WTC11 (cell line): ENCODE measurements at regions not wholly inside any gene's neighbourhood (a gene's known extent, or its start where the extent isn't known, plus 50 kb on each side); places are given as distances from the start of the nearest gene placed in this dataset.

Experiments
- ATAC-seq: fragments of 200-7000 bp; cut with Tn5 transposase; 2 replicates; pipeline ENCODE4 v1.10.0; 2021; ENCODE audit warnings: mild to moderate bottlenecking, moderate library complexity
- CTCF ChIA-PET: fragments of 300-600 bp; sonication (Branson Sonifier 250); formaldehyde crosslinking; loops from one replicate; lab custom pipeline; 2021; ENCODE audit warnings: antibody characterized with exemption; lab: Charles Lee
- POLR2A ChIA-PET: fragments of 350-600 bp; sonication (Branson Sonifier 250); formaldehyde crosslinking; loops from one replicate; lab custom pipeline; 2021; ENCODE audit warnings: antibody characterized with exemption; lab: Charles Lee
- DNase-seq: peaks from one replicate; pipeline ENCODE4 v3.0.0; 2021; ENCODE audit warnings: low spot score
- H3K27ac Mint-ChIP-seq: 2 replicates; pipeline ENCODE4 v1.8.0; 2021; ENCODE audit warnings: mixed read lengths
- H3K27me3 Mint-ChIP-seq: 2 replicates; pipeline ENCODE4 v1.8.0; 2021; ENCODE audit warnings: low read depth, mild to moderate bottlenecking, moderate library complexity, mixed read lengths
- H3K36me3 Mint-ChIP-seq: 2 replicates; pipeline ENCODE4 v1.8.0; 2021; ENCODE audit warnings: mixed read lengths
- H3K4me1 Mint-ChIP-seq: 2 replicates; pipeline ENCODE4 v1.8.0; 2022; ENCODE audit warnings: mixed read lengths
- H3K4me3 Mint-ChIP-seq: 2 replicates; pipeline ENCODE4 v1.8.0; 2021; ENCODE audit warnings: mild to moderate bottlenecking, moderate library complexity, mixed read lengths
- H3K9me3 Mint-ChIP-seq: 2 replicates; pipeline ENCODE4 v1.8.0; 2021; ENCODE audit warnings: mixed read lengths
- CREB1 ChIP-seq: sonication (generic); formaldehyde crosslinking; IDR thresholded peaks from 2 replicates; pipeline ENCODE4 v1.8.0; 2023; ENCODE audit warnings: mild to moderate bottlenecking, missing genetic modification reagents
- EMX1 ChIP-seq: fragments of 250-450 bp; sonication (Bioruptor Pico); IDR thresholded peaks from 2 replicates; pipeline ENCODE4 v1.8.0; 2021; ENCODE audit warnings: mild to moderate bottlenecking
- FOXJ3 ChIP-seq: sonication (generic); formaldehyde crosslinking; IDR thresholded peaks from 2 replicates; pipeline ENCODE4 v1.9.0; 2021; ENCODE audit warnings: missing genetic modification reagents, mild to moderate bottlenecking, borderline replicate concordance
- FOXP1 ChIP-seq: sonication (generic); formaldehyde crosslinking; IDR thresholded peaks from 2 replicates; pipeline ENCODE4 v1.8.0; 2022; ENCODE audit warnings: missing genetic modification reagents, mild to moderate bottlenecking, moderate library complexity, borderline replicate concordance
- GTF2I ChIP-seq: fragments of 250-450 bp; sonication (Bioruptor Pico); conservative IDR thresholded peaks from 2 replicates; pipeline ENCODE4 v1.4.0; 2021; ENCODE audit warnings: mild to moderate bottlenecking
- NFATC4 ChIP-seq: fragments of 250-450 bp; sonication (Bioruptor Pico); IDR thresholded peaks from 2 replicates; pipeline ENCODE4 v1.9.0; 2021; ENCODE audit warnings: mild to moderate bottlenecking
- NR1H2 ChIP-seq: sonication (generic); formaldehyde crosslinking; IDR thresholded peaks from 2 replicates; pipeline ENCODE4 v1.9.0; 2021; ENCODE audit warnings: mild to moderate bottlenecking, moderate library complexity, missing genetic modification reagents
- OVOL2 ChIP-seq: fragments of 250-450 bp; sonication (Bioruptor Pico); IDR thresholded peaks from 2 replicates; pipeline ENCODE4 v1.9.0; 2021; ENCODE audit warnings: mild to moderate bottlenecking, borderline replicate concordance
- PRRX2 ChIP-seq: fragments of 250-450 bp; sonication (Bioruptor Pico); IDR thresholded peaks from 2 replicates; pipeline ENCODE4 v1.8.0; 2021; ENCODE audit warnings: mild to moderate bottlenecking
- TEAD1 ChIP-seq: sonication (generic); formaldehyde crosslinking; IDR thresholded peaks from 2 replicates; pipeline ENCODE4 v1.8.0; 2022; ENCODE audit warnings: mild to moderate bottlenecking, missing genetic modification reagents
- TEAD4 ChIP-seq: sonication (generic); formaldehyde crosslinking; IDR thresholded peaks from 2 replicates; pipeline ENCODE4 v1.8.0; 2022; ENCODE audit warnings: mild to moderate bottlenecking, missing genetic modification reagents
- ZBTB21 ChIP-seq: sonication (generic); formaldehyde crosslinking; IDR thresholded peaks from 2 replicates; pipeline ENCODE4 v1.8.1; 2023; ENCODE audit warnings: mild to moderate bottlenecking, missing genetic modification reagents, borderline replicate concordance
- ZNF219 ChIP-seq: sonication (generic); formaldehyde crosslinking; IDR thresholded peaks from 2 replicates; pipeline ENCODE4 v1.8.0; 2023; ENCODE audit warnings: missing genetic modification reagents, mild to moderate bottlenecking, borderline replicate concordance
- ZNF263 ChIP-seq: sonication (generic); formaldehyde crosslinking; IDR thresholded peaks from 2 replicates; pipeline ENCODE4 v1.8.1; 2022; ENCODE audit warnings: low read depth, mild to moderate bottlenecking, moderate library complexity, missing genetic modification reagents
- ZNF317 ChIP-seq: sonication (generic); formaldehyde crosslinking; IDR thresholded peaks from 2 replicates; pipeline ENCODE4 v1.8.1; 2023; ENCODE audit warnings: low read depth, mild to moderate bottlenecking, moderate library complexity, missing genetic modification reagents, borderline replicate concordance
- ZNF416 ChIP-seq: fragments of 250-450 bp; sonication (Bioruptor Pico); IDR thresholded peaks from 2 replicates; pipeline ENCODE4 v1.9.0; 2021; ENCODE audit warnings: mild to moderate bottlenecking, inconsistent platforms
- ZNF671 ChIP-seq: fragments of 250-450 bp; sonication (Bioruptor Pico); IDR thresholded peaks from 2 replicates; pipeline ENCODE4 v1.8.0; 2021; ENCODE audit warnings: mild to moderate bottlenecking
- TF ChIP-seq, protein P1 (sequence below): sonication (generic); formaldehyde crosslinking; IDR thresholded peaks from 2 replicates; pipeline ENCODE4 v1.8.0; 2022; ENCODE audit warnings: mild to moderate bottlenecking, missing genetic modification reagents
- TF ChIP-seq, protein P2 (sequence below): fragments of 200-600 bp; IDR thresholded peaks from 2 replicates; pipeline ENCODE4 v1.8.0; 2022; ENCODE audit warnings: antibody characterized with exemption
- TF ChIP-seq, protein P3 (sequence below): sonication (generic); formaldehyde crosslinking; IDR thresholded peaks from 2 replicates; pipeline ENCODE4 v1.8.1; 2022; ENCODE audit warnings: low read depth, mild to moderate bottlenecking, moderate library complexity, missing genetic modification reagents, borderline replicate concordance
- TF ChIP-seq, protein P4 (sequence below): fragments of 250-450 bp; sonication (Bioruptor Pico); IDR thresholded peaks from 2 replicates; pipeline ENCODE4 v1.8.0; 2021; ENCODE audit warnings: mild to moderate bottlenecking
- TF ChIP-seq, protein P5 (sequence below): fragments of 250-450 bp; sonication (Bioruptor Pico); IDR thresholded peaks from 2 replicates; pipeline ENCODE4 v1.9.0; 2021; ENCODE audit warnings: moderate library complexity, mild to moderate bottlenecking, inconsistent platforms, borderline replicate concordance
- TF ChIP-seq, protein P6 (sequence below): sonication (generic); formaldehyde crosslinking; conservative IDR thresholded peaks from 2 replicates; pipeline ENCODE4 v1.8.1; 2022; ENCODE audit warnings: mild to moderate bottlenecking, missing genetic modification reagents
- TF ChIP-seq, protein P7 (sequence below): sonication (generic); formaldehyde crosslinking; IDR thresholded peaks from 2 replicates; pipeline ENCODE4 v1.8.1; 2022; ENCODE audit warnings: mild to moderate bottlenecking, missing genetic modification reagents, moderate library complexity, borderline replicate concordance
- TF ChIP-seq, protein P8 (sequence below): sonication (generic); formaldehyde crosslinking; IDR thresholded peaks from 2 replicates; pipeline ENCODE4 v1.8.0; 2022; ENCODE audit warnings: mild to moderate bottlenecking, missing genetic modification reagents
- TF ChIP-seq, protein P9 (sequence below): fragments of 250-450 bp; sonication (Bioruptor Pico); IDR thresholded peaks from 2 replicates; pipeline ENCODE4 v1.9.0; 2021; ENCODE audit warnings: mild to moderate bottlenecking

DNA sequence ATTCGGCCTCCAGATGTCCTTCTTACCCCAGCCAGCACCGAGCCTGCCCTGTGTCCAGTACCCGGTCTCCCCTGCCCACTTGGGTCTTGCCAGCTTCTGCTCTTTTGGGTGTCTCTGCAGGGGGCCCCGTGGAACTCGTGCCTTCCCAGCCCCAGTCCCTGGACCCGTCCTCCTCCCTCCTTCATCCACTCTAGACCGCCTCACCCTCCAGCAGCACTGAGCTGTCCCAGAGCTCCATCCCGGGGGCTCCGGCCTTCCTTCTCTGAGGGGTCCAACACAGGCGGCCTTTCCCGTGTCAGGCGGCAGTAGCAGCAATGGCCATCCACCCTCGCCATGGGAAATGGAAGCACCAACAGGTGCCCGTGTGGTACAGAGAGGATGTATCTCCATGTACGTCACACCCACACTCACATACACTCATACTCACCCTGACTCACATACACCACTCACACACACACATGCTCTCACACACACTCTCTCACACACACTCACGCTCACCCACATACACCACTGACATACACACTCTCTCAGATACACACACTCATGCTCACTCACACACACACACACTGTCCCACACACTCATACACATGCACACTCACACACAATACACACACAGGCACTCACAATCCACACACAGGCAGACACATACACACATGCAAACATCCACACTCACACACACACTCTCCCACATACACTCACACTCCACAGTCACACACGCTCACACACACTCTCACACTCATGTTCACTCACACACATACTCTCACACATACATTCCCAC lies 827.5 kb upstream of the SALL3 start:
- ChIA-PET POLR2A (no interaction called here), CTCF (no interaction called here)
- Mint-ChIP-seq H3K4me1 (peaks cover 22% of the 10 kb centered on the region), H3K27ac (no peak overlapping the region), H3K4me3 (no peak overlapping the region), H3K27me3 (peaks cover 8% of the 10 kb centered on the region; the same call in 1 of the 2 replicates), H3K36me3 (peaks cover 38% of the 10 kb centered on the region), H3K9me3 (peaks cover 49% of the 10 kb centered on the region)
- no peak for TF ChIP-seq TEAD4 (CRISPR knock-in tag)
- no peak for TF ChIP-seq ZNF219 (CRISPR knock-in tag)
- TF ChIP-seq ZNF671 = no peak
- no peak for TF ChIP-seq ZBTB21 (CRISPR knock-in tag)
- no peak for TF ChIP-seq ZNF317 (CRISPR knock-in tag)
- TF ChIP-seq FOXP1 (CRISPR knock-in tag) = no peak
- TF ChIP-seq TEAD1 = no peak
- TF ChIP-seq, protein P1, sequence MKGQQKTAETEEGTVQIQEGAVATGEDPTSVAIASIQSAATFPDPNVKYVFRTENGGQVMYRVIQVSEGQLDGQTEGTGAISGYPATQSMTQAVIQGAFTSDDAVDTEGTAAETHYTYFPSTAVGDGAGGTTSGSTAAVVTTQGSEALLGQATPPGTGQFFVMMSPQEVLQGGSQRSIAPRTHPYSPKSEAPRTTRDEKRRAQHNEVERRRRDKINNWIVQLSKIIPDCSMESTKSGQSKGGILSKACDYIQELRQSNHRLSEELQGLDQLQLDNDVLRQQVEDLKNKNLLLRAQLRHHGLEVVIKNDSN (CRISPR knock-in tag) = no peak
- TF ChIP-seq, protein P2, sequence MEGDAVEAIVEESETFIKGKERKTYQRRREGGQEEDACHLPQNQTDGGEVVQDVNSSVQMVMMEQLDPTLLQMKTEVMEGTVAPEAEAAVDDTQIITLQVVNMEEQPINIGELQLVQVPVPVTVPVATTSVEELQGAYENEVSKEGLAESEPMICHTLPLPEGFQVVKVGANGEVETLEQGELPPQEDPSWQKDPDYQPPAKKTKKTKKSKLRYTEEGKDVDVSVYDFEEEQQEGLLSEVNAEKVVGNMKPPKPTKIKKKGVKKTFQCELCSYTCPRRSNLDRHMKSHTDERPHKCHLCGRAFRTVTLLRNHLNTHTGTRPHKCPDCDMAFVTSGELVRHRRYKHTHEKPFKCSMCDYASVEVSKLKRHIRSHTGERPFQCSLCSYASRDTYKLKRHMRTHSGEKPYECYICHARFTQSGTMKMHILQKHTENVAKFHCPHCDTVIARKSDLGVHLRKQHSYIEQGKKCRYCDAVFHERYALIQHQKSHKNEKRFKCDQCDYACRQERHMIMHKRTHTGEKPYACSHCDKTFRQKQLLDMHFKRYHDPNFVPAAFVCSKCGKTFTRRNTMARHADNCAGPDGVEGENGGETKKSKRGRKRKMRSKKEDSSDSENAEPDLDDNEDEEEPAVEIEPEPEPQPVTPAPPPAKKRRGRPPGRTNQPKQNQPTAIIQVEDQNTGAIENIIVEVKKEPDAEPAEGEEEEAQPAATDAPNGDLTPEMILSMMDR = no peak
- TF ChIP-seq NFATC4 (CRISPR knock-in tag) = no peak
- TF ChIP-seq, protein P3, sequence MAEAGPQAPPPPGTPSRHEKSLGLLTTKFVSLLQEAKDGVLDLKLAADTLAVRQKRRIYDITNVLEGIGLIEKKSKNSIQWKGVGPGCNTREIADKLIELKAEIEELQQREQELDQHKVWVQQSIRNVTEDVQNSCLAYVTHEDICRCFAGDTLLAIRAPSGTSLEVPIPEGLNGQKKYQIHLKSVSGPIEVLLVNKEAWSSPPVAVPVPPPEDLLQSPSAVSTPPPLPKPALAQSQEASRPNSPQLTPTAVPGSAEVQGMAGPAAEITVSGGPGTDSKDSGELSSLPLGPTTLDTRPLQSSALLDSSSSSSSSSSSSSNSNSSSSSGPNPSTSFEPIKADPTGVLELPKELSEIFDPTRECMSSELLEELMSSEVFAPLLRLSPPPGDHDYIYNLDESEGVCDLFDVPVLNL (CRISPR knock-in tag) = no peak
- TF ChIP-seq, protein P4, sequence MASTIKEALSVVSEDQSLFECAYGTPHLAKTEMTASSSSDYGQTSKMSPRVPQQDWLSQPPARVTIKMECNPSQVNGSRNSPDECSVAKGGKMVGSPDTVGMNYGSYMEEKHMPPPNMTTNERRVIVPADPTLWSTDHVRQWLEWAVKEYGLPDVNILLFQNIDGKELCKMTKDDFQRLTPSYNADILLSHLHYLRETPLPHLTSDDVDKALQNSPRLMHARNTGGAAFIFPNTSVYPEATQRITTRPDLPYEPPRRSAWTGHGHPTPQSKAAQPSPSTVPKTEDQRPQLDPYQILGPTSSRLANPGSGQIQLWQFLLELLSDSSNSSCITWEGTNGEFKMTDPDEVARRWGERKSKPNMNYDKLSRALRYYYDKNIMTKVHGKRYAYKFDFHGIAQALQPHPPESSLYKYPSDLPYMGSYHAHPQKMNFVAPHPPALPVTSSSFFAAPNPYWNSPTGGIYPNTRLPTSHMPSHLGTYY (CRISPR knock-in tag) = no peak
- TF ChIP-seq, protein P5, sequence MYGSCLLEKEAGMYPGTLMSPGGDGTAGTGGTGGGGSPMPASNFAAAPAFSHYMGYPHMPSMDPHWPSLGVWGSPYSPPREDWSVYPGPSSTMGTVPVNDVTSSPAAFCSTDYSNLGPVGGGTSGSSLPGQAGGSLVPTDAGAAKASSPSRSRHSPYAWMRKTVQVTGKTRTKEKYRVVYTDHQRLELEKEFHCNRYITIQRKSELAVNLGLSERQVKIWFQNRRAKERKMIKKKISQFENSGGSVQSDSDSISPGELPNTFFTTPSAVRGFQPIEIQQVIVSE (CRISPR knock-in tag) = no peak
- no peak for TF ChIP-seq PRRX2
- no peak for TF ChIP-seq OVOL2 (CRISPR knock-in tag)
- TF ChIP-seq CREB1 (CRISPR knock-in tag) = no peak
- TF ChIP-seq, protein P6, sequence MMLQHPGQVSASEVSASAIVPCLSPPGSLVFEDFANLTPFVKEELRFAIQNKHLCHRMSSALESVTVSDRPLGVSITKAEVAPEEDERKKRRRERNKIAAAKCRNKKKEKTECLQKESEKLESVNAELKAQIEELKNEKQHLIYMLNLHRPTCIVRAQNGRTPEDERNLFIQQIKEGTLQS = no peak
- TF ChIP-seq, protein P7, sequence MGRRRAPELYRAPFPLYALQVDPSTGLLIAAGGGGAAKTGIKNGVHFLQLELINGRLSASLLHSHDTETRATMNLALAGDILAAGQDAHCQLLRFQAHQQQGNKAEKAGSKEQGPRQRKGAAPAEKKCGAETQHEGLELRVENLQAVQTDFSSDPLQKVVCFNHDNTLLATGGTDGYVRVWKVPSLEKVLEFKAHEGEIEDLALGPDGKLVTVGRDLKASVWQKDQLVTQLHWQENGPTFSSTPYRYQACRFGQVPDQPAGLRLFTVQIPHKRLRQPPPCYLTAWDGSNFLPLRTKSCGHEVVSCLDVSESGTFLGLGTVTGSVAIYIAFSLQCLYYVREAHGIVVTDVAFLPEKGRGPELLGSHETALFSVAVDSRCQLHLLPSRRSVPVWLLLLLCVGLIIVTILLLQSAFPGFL (CRISPR knock-in tag) = no peak
- DNase-seq = no peak
- no peak for ATAC-seq

DNA sequence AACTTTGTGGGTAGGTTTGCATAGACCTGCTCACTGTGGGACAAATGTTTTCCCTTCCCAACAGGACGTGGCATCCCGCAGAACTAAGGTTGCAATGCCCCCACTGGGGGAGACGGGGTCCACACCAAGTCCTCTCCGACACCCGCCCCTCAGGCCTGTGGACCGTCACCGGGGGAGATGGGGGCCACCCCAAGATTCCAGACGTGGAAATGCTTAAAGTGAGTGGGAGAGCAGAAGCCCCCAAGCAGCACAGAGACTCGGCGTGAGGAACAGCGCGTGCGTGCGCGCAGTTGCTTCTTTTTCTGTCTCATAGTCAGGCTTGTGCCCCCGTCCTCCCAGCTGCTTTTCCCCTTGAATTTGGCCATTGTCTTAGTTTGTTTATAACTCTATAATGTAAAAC lies 826.3 kb upstream of the SALL3 start:
- DNase-seq = no peak
- no peak overlapping the region for H3K4me3 Mint-ChIP-seq
- POLR2A ChIA-PET = no interaction called here
- H3K27ac Mint-ChIP-seq = no peak overlapping the region
- ATAC-seq = no peak
- CTCF ChIA-PET = no interaction called here
- peaks cover 50% of the 10 kb centered on the region for H3K9me3 Mint-ChIP-seq
- H3K36me3 Mint-ChIP-seq = peaks cover 39% of the 10 kb centered on the region
- peaks cover 10% of the 10 kb centered on the region; the same call in 1 of the 2 replicates for H3K27me3 Mint-ChIP-seq
- H3K4me1 Mint-ChIP-seq = peaks cover 22% of the 10 kb centered on the region
- TF ChIP-seq TEAD4 (CRISPR knock-in tag) (no peak), ZNF263 (CRISPR knock-in tag) (no peak), ZNF416 (CRISPR knock-in tag) (no peak), EMX1 (CRISPR knock-in tag) (no peak), NR1H2 (CRISPR knock-in tag) (no peak), FOXJ3 (CRISPR knock-in tag) (no peak), GTF2I (no peak)
- TF ChIP-seq, protein P8, sequence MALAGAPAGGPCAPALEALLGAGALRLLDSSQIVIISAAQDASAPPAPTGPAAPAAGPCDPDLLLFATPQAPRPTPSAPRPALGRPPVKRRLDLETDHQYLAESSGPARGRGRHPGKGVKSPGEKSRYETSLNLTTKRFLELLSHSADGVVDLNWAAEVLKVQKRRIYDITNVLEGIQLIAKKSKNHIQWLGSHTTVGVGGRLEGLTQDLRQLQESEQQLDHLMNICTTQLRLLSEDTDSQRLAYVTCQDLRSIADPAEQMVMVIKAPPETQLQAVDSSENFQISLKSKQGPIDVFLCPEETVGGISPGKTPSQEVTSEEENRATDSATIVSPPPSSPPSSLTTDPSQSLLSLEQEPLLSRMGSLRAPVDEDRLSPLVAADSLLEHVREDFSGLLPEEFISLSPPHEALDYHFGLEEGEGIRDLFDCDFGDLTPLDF (CRISPR knock-in tag) = no peak
- TF ChIP-seq, protein P9, sequence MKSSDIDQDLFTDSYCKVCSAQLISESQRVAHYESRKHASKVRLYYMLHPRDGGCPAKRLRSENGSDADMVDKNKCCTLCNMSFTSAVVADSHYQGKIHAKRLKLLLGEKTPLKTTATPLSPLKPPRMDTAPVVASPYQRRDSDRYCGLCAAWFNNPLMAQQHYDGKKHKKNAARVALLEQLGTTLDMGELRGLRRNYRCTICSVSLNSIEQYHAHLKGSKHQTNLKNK (CRISPR knock-in tag) = no peak
